Astrocyte (in vitro differentiated cells and primary cell): ENCODE measurements at regions not wholly inside any gene's neighbourhood (a gene's known extent, or its start where the extent isn't known, plus 50 kb on each side); places are given as distances from the start of the nearest gene placed in this dataset.

Source experiments
- DNase-seq: peaks from one replicate; pipeline ENCODE4 v3.0.0-alpha.2; 2010; ENCODE audit warnings: low read depth
- FAIRE-seq: peaks from 2 replicates; lab custom pipeline; 2011; peaks lifted over from hg19 to GRCh38; lab: Jason Lieb, UNC
- H2AFZ ChIP-seq: 2 replicates; pipeline ENCODE4 v1.6.0; 2012; ENCODE audit warnings: low read depth, low read length, inconsistent platforms
- H3K27ac ChIP-seq: 2 replicates; pipeline ENCODE4 v1.5.1; 2011; ENCODE audit warnings: low read depth, low read length, inconsistent platforms
- H3K27me3 ChIP-seq: 2 replicates; pipeline ENCODE4 v1.6.0; 2011; ENCODE audit warnings: low read length, inconsistent platforms; ENCODE audit not compliant: insufficient read depth
- H3K36me3 ChIP-seq: 2 replicates; pipeline ENCODE4 v1.5.1; 2011; ENCODE audit warnings: low read length, inconsistent platforms; ENCODE audit not compliant: insufficient read depth
- H3K4me1 ChIP-seq: 2 replicates; pipeline ENCODE4 v1.5.1; 2011; ENCODE audit warnings: low read length, inconsistent platforms; ENCODE audit not compliant: insufficient read depth
- H3K4me2 ChIP-seq: 2 replicates; pipeline ENCODE4 v1.6.0; 2012; ENCODE audit warnings: low read length, inconsistent platforms
- H3K4me3 ChIP-seq: 2 replicates; pipeline ENCODE4 v1.5.1; 2011; ENCODE audit warnings: low read depth, mild to moderate bottlenecking, low read length, inconsistent platforms; ENCODE audit not compliant: insufficient read depth
- H3K79me2 ChIP-seq: 2 replicates; pipeline ENCODE4 v1.6.0; 2012; ENCODE audit warnings: mild to moderate bottlenecking, low read length, inconsistent platforms; ENCODE audit not compliant: insufficient read depth
- H3K9ac ChIP-seq: 2 replicates; pipeline ENCODE4 v1.6.0; 2012; ENCODE audit warnings: mild to moderate bottlenecking, low read length, inconsistent platforms
- H3K9me3 ChIP-seq: 2 replicates; pipeline ENCODE4 v1.5.1; 2012; ENCODE audit warnings: low read depth, mild to moderate bottlenecking, low read length, inconsistent platforms; ENCODE audit not compliant: insufficient read depth
- H4K20me1 ChIP-seq: 2 replicates; pipeline ENCODE4 v1.6.0; 2012; ENCODE audit warnings: low read length, inconsistent platforms; ENCODE audit not compliant: insufficient read depth
- H3K27ac Mint-ChIP-seq: one replicate; pipeline ENCODE4 v1.8.0; 2021; ENCODE audit warnings: mild to moderate bottlenecking, mixed read lengths; ENCODE audit not compliant: unreplicated experiment
- H3K27me3 Mint-ChIP-seq: one replicate; pipeline ENCODE4 v1.8.0; 2021; ENCODE audit warnings: low read depth, mixed read lengths; ENCODE audit not compliant: unreplicated experiment
- H3K36me3 Mint-ChIP-seq: one replicate; pipeline ENCODE4 v1.8.0; 2021; ENCODE audit warnings: low read depth, mixed read lengths; ENCODE audit not compliant: unreplicated experiment
- H3K4me1 Mint-ChIP-seq: one replicate; pipeline ENCODE4 v1.8.0; 2021; ENCODE audit warnings: low read depth, mixed read lengths; ENCODE audit not compliant: unreplicated experiment
- H3K4me3 Mint-ChIP-seq: one replicate; pipeline ENCODE4 v1.8.0; 2021; ENCODE audit warnings: mild to moderate bottlenecking, moderate library complexity, mixed read lengths; ENCODE audit not compliant: unreplicated experiment
- H3K9me3 Mint-ChIP-seq: one replicate; pipeline ENCODE4 v1.8.0; 2021; ENCODE audit warnings: mild to moderate bottlenecking, mixed read lengths; ENCODE audit not compliant: unreplicated experiment
- CTCF ChIP-seq: IDR thresholded peaks from 2 replicates; pipeline ENCODE4 v1.5.1; 2011; ENCODE audit warnings: low read depth, mild to moderate bottlenecking, inconsistent platforms, low read length, moderate library complexity; ENCODE audit not compliant: insufficient read depth
- EZH2 ChIP-seq: IDR thresholded peaks from 2 replicates; pipeline ENCODE4 v1.6.1; 2012; ENCODE audit warnings: mild to moderate bottlenecking, low read length, inconsistent platforms; ENCODE audit not compliant: insufficient read depth

DNA sequence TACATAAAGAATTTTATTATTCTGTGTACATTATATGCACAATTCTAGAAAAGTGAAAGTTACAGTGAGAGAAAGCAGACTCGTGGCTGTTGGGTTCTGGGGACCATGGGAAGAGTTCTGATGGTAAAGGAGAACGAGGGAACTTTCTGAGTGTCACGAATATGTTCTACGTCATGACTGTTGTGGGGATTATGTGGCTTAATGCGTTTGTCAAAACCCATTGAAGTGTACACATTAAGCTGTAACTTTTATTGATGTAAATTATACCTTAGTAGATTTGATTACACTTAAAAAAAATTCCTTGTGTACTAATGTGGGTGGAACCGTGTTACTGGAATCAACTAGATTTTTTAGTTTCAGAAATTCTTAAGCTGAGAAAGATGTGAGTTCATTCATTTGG is 426.1 kb downstream of the DSC3 start:
- no peaks in the 10 kb centered on the region for H3K4me1 Mint-ChIP-seq
- no peak overlapping the region for H3K27ac Mint-ChIP-seq
- H3K4me1 ChIP-seq, result no peaks in the 10 kb centered on the region
- no peaks in the 10 kb centered on the region for H3K79me2 ChIP-seq
- H3K4me3 Mint-ChIP-seq, result no peak overlapping the region
- DNase-seq (no peak), FAIRE-seq (no peak)
- H3K36me3 ChIP-seq, result no peaks in the 10 kb centered on the region
- no peak overlapping the region for H3K4me2 ChIP-seq
- H4K20me1 ChIP-seq, result no peaks in the 10 kb centered on the region
- H3K9me3 ChIP-seq, result no peaks in the 10 kb centered on the region
- no peaks in the 10 kb centered on the region for H3K27me3 Mint-ChIP-seq
- TF ChIP-seq CTCF (no peak), EZH2 (no peak)
- no peak overlapping the region for H2AFZ ChIP-seq
- no peak overlapping the region for H3K27ac ChIP-seq
- no peaks in the 10 kb centered on the region for H3K9me3 Mint-ChIP-seq
- H3K36me3 Mint-ChIP-seq, result no peaks in the 10 kb centered on the region
- no peak overlapping the region for H3K4me3 ChIP-seq
- H3K9ac ChIP-seq, result no peak overlapping the region
- no peaks in the 10 kb centered on the region for H3K27me3 ChIP-seq

DNA sequence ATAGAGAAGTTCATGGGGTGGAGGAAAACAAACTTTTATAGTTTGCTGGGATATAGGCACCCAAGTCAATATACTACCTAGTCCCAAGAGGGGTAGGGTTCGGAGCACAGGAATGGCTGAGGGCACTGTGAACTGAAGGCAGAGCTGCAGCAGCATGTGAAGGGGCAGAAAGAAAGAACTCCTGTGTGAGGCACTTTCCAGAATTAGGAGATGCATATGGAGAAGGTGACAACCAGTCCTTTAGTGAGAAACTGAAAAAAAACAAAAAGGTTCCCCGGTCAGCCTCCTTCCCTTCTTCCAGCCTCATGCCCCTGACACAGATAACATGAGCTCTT is 429.1 kb downstream of the DSC3 start:
- H3K9ac ChIP-seq, result no peak overlapping the region
- TF ChIP-seq CTCF, result no peak
- H3K4me3 Mint-ChIP-seq, result no peak overlapping the region
- H3K27ac ChIP-seq, result no peak overlapping the region
- no peak overlapping the region for H3K27ac Mint-ChIP-seq
- DNase-seq, result no peak
- no peaks in the 10 kb centered on the region for H3K36me3 Mint-ChIP-seq
- H3K4me1 Mint-ChIP-seq, result no peaks in the 10 kb centered on the region
- H3K27me3 Mint-ChIP-seq, result no peaks in the 10 kb centered on the region
- no peaks in the 10 kb centered on the region for H3K27me3 ChIP-seq
- no peaks in the 10 kb centered on the region for H3K4me1 ChIP-seq
- H3K9me3 Mint-ChIP-seq, result no peaks in the 10 kb centered on the region
- no peaks in the 10 kb centered on the region for H3K79me2 ChIP-seq
- no peak for FAIRE-seq
- H3K4me3 ChIP-seq, result no peak overlapping the region
- no peak overlapping the region for H2AFZ ChIP-seq
- H3K4me2 ChIP-seq, result no peak overlapping the region
- no peaks in the 10 kb centered on the region for H4K20me1 ChIP-seq
- H3K9me3 ChIP-seq, result no peaks in the 10 kb centered on the region
- H3K36me3 ChIP-seq, result no peaks in the 10 kb centered on the region

DNA sequence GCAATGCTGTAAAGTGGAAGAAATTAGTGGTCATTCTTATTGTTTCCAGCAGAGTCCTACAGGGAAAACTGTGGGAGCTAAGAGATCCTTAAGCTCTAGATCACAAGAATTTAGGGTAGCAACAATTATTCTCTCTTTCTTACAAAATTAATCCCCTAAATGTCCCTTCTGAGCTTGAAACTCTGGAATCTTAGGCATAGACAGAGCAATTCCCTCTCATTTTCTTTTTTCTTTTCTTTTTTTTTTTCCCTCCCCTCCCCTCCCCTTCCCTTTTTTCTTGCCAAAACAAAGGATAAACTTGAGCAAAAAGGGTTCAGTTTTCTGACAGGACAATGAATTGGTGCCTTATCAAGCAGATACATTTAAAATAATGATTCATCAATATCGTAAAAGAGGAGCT is 441.0 kb downstream of the DSC3 start:
- no peak for FAIRE-seq
- H3K79me2 ChIP-seq, result no peaks in the 10 kb centered on the region

More for the DNA sequence above, 441.0 kb downstream of the DSC3 start:
- TF ChIP-seq EZH2 (no peak), CTCF (no peak)
- Histone ChIP-seq H3K27ac (no peak overlapping the region), H3K4me1 (no peaks in the 10 kb centered on the region), H3K9me3 (no peaks in the 10 kb centered on the region), H3K9ac (no peak overlapping the region), H2AFZ (no peak overlapping the region), H3K36me3 (no peaks in the 10 kb centered on the region), H3K4me2 (no peak overlapping the region), H3K27me3 (no peaks in the 10 kb centered on the region), H4K20me1 (no peaks in the 10 kb centered on the region), H3K4me3 (no peak overlapping the region)
- Mint-ChIP-seq H3K27ac (no peak overlapping the region), H3K9me3 (peaks cover 2% of the 10 kb centered on the region), H3K4me3 (no peak overlapping the region), H3K36me3 (no peaks in the 10 kb centered on the region), H3K4me1 (no peaks in the 10 kb centered on the region), H3K27me3 (no peaks in the 10 kb centered on the region)
- DNase-seq, result no peak
